ENCODE measurements at regions not wholly inside any gene's neighbourhood (a gene's known extent, or its start where the extent isn't known, plus 50 kb on each side); places are given as distances from the start of the nearest gene placed in this dataset.
A peak's percentile ranks its signal among the peaks of the same experiment; 100 is the strongest.

DNA sequence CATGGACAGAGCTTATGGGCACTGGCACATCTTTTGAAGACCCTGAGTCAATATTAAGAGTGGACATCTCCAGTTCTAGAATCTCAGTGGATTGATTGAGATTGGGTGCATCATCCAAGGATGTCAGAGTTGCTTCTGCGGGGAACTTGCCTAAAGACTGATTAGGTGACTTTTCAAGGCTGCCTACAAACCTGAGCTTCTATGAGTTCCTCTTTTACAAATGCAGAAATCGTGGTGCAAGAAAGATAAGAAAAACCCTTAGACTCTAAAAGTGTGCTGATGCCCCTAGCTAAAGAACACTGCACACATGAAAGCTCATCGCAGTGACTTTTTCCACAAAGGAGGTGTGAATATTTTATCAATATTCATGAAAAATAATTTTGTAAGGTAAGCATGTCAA lies 86.8 kb upstream of the NEDD4L start:
- H3K9me3 ChIP-seq = no peaks in the 10 kb centered on the region
- DNase-seq = no peak
- H3K36me3 ChIP-seq = no peaks in the 10 kb centered on the region
- no peak overlapping the region for H3K27ac ChIP-seq
- intact Hi-C loops (cut with DNase I) = no loop called here
- H3K4me1 ChIP-seq = peaks cover 0 to 6% (median 0%) of the 10 kb centered on the region in 3 donors
- TF ChIP-seq, protein P1, sequence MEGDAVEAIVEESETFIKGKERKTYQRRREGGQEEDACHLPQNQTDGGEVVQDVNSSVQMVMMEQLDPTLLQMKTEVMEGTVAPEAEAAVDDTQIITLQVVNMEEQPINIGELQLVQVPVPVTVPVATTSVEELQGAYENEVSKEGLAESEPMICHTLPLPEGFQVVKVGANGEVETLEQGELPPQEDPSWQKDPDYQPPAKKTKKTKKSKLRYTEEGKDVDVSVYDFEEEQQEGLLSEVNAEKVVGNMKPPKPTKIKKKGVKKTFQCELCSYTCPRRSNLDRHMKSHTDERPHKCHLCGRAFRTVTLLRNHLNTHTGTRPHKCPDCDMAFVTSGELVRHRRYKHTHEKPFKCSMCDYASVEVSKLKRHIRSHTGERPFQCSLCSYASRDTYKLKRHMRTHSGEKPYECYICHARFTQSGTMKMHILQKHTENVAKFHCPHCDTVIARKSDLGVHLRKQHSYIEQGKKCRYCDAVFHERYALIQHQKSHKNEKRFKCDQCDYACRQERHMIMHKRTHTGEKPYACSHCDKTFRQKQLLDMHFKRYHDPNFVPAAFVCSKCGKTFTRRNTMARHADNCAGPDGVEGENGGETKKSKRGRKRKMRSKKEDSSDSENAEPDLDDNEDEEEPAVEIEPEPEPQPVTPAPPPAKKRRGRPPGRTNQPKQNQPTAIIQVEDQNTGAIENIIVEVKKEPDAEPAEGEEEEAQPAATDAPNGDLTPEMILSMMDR (IDR thresholded peaks at IDR 0.05) = no peak
- WGBS, 2 donors = 69 to 78% methylated on average over 3 of the region's 3 CpGs
- H3K4me3 ChIP-seq = no peak overlapping the region
- no peaks in the 10 kb centered on the region for H3K27me3 ChIP-seq
- no peak for FAIRE-seq
- no peak for ATAC-seq

DNA sequence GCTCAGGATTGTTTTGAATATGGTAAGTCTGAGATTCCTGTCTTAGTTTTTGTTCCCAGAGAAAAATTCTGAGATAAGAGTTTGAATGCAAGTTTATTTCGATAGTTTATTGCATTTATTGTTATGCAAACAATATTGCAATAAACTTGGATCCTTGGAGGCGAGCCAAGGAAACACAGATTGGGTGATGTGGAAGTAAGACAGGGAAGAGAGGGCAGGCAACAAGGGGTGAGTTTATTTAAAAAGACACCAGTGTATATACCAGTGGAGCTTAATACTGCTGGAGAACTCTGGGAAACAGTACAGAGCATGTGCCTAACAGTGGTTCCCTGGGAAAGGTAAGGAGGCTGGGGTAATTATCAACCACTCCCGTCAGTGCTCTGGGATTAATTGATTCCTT lies 87.5 kb upstream of the NEDD4L start:
- WGBS, 2 donors = 33 to 36% methylated on average over 3 of the region's 3 CpGs
- intact Hi-C loops (cut with DNase I) = no loop called here
- H3K4me1 ChIP-seq = peaks cover 0 to 6% (median 0%) of the 10 kb centered on the region in 3 donors
- no peak overlapping the region for H3K27ac ChIP-seq
- FAIRE-seq (no peak), ATAC-seq (peak in 1 of 4 donors; percentile 29), DNase-seq (no peak)
- H3K9me3 ChIP-seq = no peaks in the 10 kb centered on the region
- H3K36me3 ChIP-seq = no peaks in the 10 kb centered on the region
- H3K4me3 ChIP-seq = no peak overlapping the region
- TF ChIP-seq, protein P1 (IDR thresholded peaks at IDR 0.05) = no peak
- H3K27me3 ChIP-seq = no peaks in the 10 kb centered on the region

DNA sequence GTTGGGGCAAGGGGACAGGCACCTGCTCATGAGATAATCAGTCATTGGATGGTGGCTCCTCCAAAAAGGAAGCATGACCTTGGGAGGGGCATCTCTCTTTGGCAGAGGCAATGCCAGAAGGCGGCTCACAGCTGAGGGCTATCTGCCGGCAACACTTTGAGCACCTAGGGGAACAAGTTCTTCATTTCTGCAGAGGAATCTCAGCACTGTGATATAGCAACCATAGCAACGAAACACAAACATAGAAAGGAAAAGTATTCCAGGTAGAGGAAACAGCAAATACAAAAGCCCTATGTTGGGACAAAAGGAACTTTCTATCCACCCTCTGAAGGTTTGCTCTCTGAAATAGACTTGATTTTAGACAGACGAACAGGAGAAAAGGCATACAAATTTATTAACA lies 89.1 kb upstream of the NEDD4L start:
- Histone ChIP-seq H3K27ac (peak overlapping the region in 1 of 4 donors; percentile 28), H3K4me3 (no peak overlapping the region), H3K27me3 (no peaks in the 10 kb centered on the region), H3K9me3 (no peaks in the 10 kb centered on the region), H3K36me3 (no peaks in the 10 kb centered on the region), H3K4me1 (peaks cover 0 to 6% (median 0%) of the 10 kb centered on the region in 3 donors)
- intact Hi-C loops (cut with DNase I) = no loop called here
- TF ChIP-seq, protein P1 (IDR thresholded peaks at IDR 0.05) = no peak
- DNase-seq = no peak
- WGBS, 2 donors = 52 to 61% methylated on average over 4 of the region's 4 CpGs
- peak in 3 of 4 donors; percentile 49 to 68 (median 58) for ATAC-seq
- FAIRE-seq = no peak

DNA sequence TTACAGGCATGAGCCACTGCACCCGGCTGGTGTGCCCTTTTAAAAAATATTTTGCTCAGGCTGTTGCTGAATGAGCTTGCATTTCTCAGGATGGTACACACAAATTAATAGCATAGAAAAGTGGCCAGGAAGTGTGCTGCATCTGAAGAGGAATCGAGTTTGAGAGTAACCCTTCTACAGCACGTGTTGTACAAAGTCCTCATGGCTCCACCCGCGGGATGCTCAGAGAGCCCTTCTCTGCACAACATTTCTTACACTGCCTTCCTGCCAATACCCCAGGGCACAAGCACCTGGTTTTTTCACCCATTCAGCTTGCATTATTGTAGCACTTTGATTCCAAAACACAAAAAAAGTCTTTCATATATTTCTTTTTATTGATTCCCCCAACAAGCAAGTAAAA lies 90.1 kb upstream of the NEDD4L start:
- Histone ChIP-seq H3K4me3 (no peak overlapping the region), H3K36me3 (no peaks in the 10 kb centered on the region), H3K4me1 (peaks cover 0 to 6% (median 0%) of the 10 kb centered on the region in 3 donors), H3K27me3 (no peaks in the 10 kb centered on the region), H3K27ac (no peak overlapping the region), H3K9me3 (no peaks in the 10 kb centered on the region)
- ATAC-seq (no peak), FAIRE-seq (no peak), DNase-seq (no peak)
- intact Hi-C loops (cut with DNase I) = no loop called here
- WGBS, 2 donors = 77 to 88% methylated on average over 5 of the region's 5 CpGs
- TF ChIP-seq, protein P1 (IDR thresholded peaks at IDR 0.05) = no peak

DNA sequence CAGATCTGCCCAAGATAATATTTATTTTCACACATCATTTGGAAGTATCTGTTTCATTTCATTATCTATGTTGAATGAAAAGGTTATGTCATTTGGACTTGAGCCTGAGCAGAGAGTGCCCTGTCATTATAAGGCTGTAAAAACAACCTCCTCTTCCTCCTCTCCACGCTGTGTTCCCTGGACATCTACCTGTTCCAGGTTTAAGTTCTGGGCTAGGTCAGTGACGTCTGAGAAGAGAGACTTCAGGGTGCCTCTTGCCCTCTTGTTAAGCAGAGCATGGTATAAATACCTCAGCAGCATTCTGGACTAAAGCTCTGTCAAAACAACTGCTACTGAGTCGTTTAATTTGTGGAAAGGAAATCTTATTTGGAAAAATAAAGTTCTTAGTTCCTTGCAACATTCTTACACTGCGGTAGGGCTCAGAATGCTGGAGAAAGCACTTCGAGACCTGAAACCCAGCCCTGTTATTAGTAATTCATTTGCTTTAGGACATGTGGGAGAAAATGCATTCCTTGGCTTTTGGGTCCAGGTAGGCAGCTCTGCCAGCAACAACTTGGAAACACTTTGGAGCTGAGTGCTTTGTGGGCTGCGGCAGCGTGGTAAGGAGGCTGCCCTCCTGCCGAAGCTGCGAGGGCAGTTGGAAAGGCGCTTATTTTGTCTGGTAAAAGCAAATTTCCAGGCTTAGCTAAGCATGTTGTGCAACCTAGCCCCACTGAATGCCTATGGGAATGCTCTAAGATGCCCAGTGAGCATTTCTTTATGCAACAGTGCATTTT lies 91.8 kb upstream of the NEDD4L start:
- no peaks in the 10 kb centered on the region for H3K9me3 ChIP-seq
- H3K4me3 ChIP-seq = no peak overlapping the region
- H3K27ac ChIP-seq = no peak overlapping the region
- intact Hi-C loops (cut with DNase I) = no loop called here
- TF ChIP-seq, protein P1 (IDR thresholded peaks at IDR 0.05) = no peak
- no peaks in the 10 kb centered on the region for H3K36me3 ChIP-seq
- H3K4me1 ChIP-seq = peaks cover 0 to 6% (median 0%) of the 10 kb centered on the region in 3 donors
- 76 to 79% methylated on average over 10 of the region's 10 CpGs for WGBS, 2 donors
- ATAC-seq = no peak
- no peaks in the 10 kb centered on the region for H3K27me3 ChIP-seq
- FAIRE-seq = no peak
- no peak for DNase-seq

All from pancreas (tissue), 10 donors.